Activated CD8-positive, alpha-beta memory T cell treated with anti-CD3 and anti-CD28 coated beads for 24 hours (primary cell): ENCODE measurements at regions not wholly inside any gene's neighbourhood (a gene's known extent, or its start where the extent isn't known, plus 50 kb on each side); places are given as distances from the start of the nearest gene placed in this dataset.

Source experiments
- DNase-seq: peaks from one replicate; pipeline ENCODE4 v3.0.0-alpha.2; 2020

DNA sequence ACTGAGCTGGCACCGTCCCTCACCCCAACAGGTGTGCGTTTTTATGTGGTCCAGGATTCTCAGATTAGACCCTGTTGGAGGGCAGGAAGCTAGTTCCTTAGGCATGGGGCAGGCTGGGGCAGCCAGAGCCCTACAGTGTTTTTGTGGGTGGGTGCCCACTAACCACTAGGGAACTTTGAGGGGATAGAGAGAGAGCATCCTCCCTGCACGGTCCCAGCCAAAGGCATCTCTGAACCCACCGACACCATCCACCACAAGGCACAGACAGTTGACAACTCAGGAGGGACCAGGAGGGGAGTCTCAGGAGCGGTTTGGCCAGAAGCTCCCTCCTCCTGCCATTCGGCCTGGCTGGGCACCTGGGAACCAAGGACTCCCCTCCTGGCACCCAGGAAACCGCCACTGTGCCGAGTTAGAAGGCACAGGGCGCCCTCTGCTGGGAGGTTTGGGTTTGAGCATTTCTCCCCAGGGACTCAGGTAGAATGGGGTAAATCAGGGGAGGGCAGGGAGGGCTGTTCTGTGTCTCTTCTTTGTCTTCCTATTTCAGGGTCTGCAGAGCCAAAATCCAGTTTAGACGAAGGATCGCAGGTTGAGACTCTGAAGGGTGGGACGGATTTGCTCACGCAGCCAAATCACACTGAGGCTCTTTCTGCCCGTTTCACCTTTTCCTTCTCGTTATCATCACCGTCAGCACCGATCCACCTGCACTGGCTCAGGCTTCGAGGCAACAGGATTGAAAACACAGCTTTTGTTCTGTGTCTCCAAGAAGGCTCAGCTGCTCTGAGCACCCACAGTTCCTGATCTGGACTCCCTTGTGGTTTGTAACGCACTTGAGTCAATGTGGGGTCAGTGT, 84.8 kb upstream of the COL13A1 start:
- peak; percentile 82 for DNase-seq

- DNase-seq, result no peak
Measured at GRCh38 chr10:69718951-69719350, 82.8 kb upstream of the COL13A1 start.

DNA sequence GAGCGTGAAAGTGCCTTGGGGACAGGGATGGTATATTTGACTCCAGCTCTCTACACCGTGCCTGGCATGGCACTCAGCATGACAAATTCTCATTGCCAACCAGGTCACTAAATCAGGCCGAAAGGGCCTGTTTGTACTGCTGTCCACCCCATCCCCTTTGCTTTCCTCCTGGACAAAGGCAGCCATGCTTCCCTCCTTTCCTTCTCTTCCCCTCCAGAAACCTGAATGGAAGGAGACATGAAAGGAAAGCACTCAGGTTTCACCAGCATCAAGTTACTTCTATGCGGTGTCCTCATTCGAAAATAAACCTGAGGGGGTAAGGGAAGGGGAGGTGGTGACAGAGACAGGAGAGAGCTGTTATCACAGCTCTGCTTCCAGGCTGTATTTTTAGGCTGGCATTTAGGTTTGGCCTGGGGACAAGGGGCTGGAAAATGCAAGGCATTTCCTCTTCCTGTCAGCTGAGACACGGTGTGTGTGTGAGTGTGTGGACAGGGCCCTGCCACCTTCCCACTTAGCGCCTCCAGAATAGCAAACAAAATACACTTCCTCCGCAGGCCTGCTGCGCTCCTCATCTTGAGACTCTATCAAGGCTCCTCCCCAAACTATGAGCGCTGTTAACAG, 79.9 kb upstream of the COL13A1 start:
- DNase-seq, result no peak

- DNase-seq, result no peak
Measured at GRCh38 chr10:69723653-69724052, 78.1 kb upstream of the COL13A1 start.

DNA sequence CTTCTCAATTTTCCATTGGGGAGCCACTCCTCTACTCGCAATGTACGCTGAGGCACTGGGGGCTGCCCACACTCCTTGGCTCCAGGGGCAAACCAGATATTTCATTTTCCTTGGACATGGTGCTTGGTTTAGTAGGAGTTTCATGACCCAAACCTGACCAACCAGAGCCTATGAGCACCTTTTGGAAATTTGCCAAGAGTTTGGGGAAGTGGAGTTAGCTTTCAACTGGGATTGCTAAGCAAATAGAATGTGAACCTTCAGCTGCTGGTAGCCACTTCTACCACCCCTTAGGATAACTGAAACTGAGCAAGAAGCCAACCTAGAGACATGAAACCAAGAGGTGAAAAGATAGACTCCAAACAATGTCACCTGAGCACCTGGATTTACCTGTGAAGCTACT, 74.9 kb upstream of the COL13A1 start:
- DNase-seq, result no peak

DNA sequence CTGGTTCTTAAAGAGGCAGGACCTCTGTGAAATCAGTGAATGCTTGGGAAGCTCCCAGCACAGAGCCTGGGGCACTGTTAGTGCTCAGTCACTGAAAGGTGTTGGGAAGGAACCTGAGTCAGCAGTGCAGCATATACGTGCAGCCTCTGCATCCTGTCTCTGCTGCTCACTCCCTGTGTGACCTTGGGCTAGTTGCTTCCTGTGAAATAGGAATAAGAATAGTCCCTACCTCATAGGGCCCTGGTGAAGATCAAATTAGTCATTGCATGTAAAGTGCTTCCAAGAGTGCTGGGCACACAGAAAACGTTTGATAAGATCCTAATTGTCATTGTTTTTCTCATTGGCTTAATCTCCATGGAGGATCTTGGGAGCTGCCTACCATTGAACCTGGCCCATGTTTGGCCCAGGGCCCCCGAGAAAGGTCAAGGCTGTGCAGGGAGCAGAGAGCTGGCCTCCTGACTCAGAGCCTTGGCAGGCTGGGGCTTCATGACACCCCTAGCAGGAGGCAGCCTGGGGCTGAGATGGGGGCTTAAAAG, 73.3 kb upstream of the COL13A1 start:
- no peak for DNase-seq

- no peak for DNase-seq
Measured at GRCh38 chr10:69729326-69730048, 72.2 kb upstream of the COL13A1 start.

GRCh38 chr10:69730251-69731156, 71.2 kb upstream of the COL13A1 start:
- no peak for DNase-seq

GRCh38 chr10:69731184-69731583, 70.5 kb upstream of the COL13A1 start:
- no peak for DNase-seq

DNA sequence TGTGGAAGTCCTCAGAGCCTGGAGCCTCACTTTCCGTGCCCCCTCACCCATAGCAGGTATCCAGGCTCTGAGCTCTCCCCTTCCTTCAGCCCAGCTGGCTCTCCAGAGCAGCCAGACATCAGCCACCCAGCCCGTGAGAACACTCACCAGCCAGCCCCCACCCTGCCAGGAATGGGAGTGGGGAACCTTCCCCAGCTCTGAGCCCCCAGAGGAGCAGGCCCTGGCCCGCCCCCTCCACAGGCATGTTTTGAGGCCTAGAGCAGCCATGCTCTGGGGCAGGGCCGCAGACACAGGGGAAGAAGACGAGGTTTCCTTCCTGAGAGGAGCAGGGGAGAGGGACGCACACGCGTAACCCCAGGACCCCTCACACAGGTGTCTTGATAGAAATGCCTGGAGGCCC, 70.0 kb upstream of the COL13A1 start:
- no peak for DNase-seq

- DNase-seq, result no peak
Measured at GRCh38 chr10:69732147-69732825, 69.4 kb upstream of the COL13A1 start.

DNA sequence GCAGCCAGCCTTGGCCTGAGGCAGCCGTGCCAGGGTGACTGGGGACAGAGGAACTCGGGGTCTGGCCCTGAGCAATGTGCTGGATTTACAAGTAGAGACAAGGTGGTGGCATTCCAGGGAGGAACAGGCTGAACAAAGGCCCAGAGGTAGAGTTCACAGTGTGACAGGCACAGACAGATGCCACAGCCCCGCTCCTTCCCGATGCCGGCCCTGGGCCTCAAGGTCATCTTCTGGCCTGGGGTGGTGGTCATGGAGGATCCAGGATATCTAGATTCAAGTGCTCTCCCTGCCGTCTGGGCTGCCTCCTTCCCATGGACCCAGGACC, 68.9 kb upstream of the COL13A1 start:
- no peak for DNase-seq

DNA sequence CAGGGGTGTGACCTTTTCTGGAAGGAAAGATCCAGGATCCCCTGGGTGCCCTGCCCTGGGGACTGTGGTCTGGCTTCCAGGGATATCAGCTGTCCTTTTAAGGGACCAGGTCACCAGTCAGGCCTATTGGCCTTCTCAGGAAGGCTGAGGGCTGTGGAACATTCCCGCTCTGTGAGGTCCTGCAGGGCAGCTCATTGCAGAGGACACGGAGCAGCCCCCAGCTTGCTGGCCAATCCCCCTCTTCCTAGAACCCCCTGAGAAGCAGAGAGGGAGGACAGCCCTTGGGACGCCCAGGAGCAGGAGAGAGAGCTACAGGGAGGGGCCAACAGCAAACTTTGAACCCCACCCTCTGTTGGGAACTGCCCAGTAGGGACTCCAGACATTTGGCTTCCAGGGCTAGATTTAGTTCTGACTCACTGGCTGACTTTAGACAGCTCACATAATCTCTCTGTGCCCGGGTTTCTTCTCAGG, 67.9 kb upstream of the COL13A1 start:
- DNase-seq, result no peak

- no peak for DNase-seq
Measured at GRCh38 chr10:69734416-69734796, 67.3 kb upstream of the COL13A1 start.

DNA sequence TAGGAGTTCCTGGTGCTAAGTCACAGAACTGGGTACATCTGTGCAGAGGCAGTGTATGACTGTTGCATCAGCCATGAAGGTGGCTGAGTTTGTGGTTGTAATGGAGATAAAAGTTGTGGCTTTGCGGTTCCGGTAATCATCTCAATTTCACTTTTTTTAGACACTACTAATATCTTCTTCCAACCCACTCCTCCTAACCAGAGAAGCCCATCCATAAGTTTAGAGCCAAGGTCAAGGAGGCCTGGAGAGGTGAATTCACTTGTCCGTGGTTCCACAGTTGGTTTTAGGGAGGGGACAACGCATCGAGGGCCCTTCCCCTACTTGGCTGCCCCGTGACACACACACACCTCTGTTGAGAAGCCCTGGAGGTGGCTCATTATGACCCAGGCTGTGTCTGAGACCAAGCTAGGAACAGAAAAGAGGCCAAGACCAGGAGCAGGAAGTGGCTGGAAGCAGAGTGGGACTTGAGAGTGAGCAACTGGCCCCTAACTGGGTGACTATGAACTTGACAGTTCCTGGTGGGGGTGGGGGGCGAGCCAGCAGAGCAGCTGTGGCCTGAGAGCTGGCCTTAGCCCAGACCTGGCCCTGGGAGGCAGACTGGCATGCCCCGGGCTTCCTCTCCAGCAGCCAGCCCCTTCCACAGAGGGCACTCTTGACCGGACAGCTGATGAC, 66.8 kb upstream of the COL13A1 start:
- DNase-seq, result no peak

- DNase-seq, result no peak
Measured at GRCh38 chr10:69736886-69737641, 64.6 kb upstream of the COL13A1 start.

DNA sequence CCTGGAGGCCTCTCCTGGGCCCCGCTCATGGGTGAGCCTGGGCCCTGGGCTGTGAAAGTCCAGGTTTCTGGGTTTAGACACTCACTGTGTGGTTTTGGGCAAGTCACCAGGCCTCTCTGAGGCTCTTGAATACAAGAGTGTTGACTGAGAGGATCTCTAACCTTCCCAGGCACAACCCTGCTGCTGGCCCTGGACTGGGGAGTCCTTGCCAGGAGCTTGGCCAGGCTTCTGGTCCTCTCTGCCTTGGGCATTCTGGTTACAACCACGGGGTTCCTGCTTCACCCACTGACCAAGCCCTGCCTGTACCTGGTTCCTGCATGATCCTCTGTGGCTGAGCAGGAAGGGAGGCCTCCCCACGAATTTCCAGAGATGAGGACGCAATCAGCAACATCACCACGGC, 63.6 kb upstream of the COL13A1 start:
- no peak for DNase-seq

DNA sequence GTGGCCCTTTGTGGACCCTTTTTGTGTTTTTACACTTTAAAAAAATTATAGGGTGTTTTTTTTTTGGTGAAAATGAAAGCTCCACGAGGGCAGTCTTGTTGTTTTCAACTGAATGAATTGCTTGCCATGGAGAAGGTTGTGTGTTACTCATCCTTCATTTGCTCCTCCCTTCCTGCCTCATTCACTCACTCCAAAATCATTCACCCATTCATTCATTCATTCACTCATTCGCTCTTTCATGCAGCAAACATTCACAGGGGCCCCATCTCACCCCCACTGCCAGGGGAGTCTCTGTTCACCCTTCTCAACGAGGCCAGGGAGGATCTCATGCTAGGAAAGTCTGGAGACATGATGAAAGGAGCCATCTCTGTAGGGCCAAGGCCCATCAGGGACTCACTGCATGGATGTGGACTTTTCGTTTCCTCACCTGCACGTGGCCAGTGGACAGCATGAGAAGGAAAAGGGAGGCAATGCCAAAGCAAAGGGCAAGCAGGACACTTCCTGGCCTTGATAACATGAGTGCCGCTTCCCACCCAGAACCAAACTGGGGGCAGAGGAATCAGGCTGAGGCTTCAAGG, 62.8 kb upstream of the COL13A1 start:
- DNase-seq, result no peak

DNA sequence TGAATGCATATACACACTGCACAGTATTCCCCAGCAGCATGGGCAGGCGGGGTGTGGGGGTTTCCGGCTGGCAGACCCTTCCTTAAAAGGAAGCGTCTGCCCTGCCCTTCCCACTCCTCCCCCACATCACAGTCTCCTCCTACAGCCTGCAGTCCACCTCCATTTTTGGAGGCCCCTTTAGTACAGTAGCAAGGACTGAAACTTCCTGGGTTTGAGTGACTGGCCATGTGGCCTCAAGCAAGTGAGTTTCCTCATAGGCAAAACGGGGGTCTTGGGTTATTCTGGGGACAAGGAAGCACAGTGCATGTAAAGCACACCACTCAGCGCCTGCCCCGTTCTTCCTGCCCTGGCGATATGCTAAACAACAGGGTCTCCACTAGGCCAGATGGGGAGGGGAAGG, 62.1 kb upstream of the COL13A1 start:
- no peak for DNase-seq

DNA sequence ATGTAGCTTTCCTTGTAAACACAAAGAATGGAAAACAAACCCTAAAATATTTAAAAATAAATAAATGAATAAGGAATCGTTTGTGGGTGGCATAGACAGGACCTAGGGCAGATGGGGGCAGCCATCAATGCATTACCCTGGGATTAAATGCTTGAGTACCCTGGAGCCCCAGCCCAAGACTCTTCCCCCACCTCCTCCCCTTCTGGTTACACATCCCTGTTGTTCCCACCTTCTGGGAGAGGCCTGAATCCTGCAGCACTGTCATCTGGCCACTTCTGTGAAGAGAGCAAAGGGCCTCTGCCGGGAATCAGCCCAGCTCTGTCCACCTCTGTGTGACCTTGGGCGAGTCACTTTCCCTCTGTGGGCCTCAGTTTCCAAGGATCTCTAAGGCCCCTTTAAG, 61.6 kb upstream of the COL13A1 start:
- DNase-seq, result no peak
